ENCODE measurements at regions not wholly inside any gene's neighbourhood (a gene's known extent, or its start where the extent isn't known, plus 50 kb on each side); places are given as distances from the start of the nearest gene placed in this dataset.

GRCh38 chr5:157961896-157962590, 103.1 kb upstream of the CLINT1 start:
- H3K4me1 Mint-ChIP-seq (ENCODE audit: low read depth, unreplicated experiment), result peaks cover 5% of the 10 kb centered on the region
- H3K9me3 Mint-ChIP-seq (ENCODE audit: unreplicated experiment), result no peaks in the 10 kb centered on the region
- no peak overlapping the region for H3K27ac Mint-ChIP-seq (ENCODE audit: unreplicated experiment)
- H3K4me3 Mint-ChIP-seq (ENCODE audit: unreplicated experiment), result no peak overlapping the region
- peaks cover 4% of the 10 kb centered on the region for H3K27me3 Mint-ChIP-seq (ENCODE audit: unreplicated experiment)
- TF ChIP-seq CTCF (IDR thresholded peaks at IDR 0.05; ENCODE audit: partially characterized antibody, unreplicated experiment), result no peak
- no peaks in the 10 kb centered on the region for H3K36me3 Mint-ChIP-seq (ENCODE audit: unreplicated experiment)
- DNase-seq, result no peak

GRCh38 chr5:157961176-157961575, 102.2 kb upstream of the CLINT1 start:
- no peaks in the 10 kb centered on the region for H3K36me3 Mint-ChIP-seq (ENCODE audit: unreplicated experiment)
- no peaks in the 10 kb centered on the region for H3K9me3 Mint-ChIP-seq (ENCODE audit: unreplicated experiment)
- no peak for TF ChIP-seq CTCF (IDR thresholded peaks at IDR 0.05; ENCODE audit: partially characterized antibody, unreplicated experiment)
- peaks cover under 1% of the 10 kb centered on the region for H3K27me3 Mint-ChIP-seq (ENCODE audit: unreplicated experiment)
- H3K4me3 Mint-ChIP-seq (ENCODE audit: unreplicated experiment), result no peak overlapping the region
- no peak for DNase-seq
- no peak overlapping the region for H3K27ac Mint-ChIP-seq (ENCODE audit: unreplicated experiment)
- H3K4me1 Mint-ChIP-seq (ENCODE audit: low read depth, unreplicated experiment), result peaks cover 3% of the 10 kb centered on the region

- H3K9me3 Mint-ChIP-seq (ENCODE audit: unreplicated experiment), result no peaks in the 10 kb centered on the region
- DNase-seq, result no peak
- TF ChIP-seq CTCF (IDR thresholded peaks at IDR 0.05; ENCODE audit: partially characterized antibody, unreplicated experiment), result no peak
- no peak overlapping the region for H3K27ac Mint-ChIP-seq (ENCODE audit: unreplicated experiment)
- no peak overlapping the region for H3K4me3 Mint-ChIP-seq (ENCODE audit: unreplicated experiment)
- no peaks in the 10 kb centered on the region for H3K36me3 Mint-ChIP-seq (ENCODE audit: unreplicated experiment)
- no peaks in the 10 kb centered on the region for H3K27me3 Mint-ChIP-seq (ENCODE audit: unreplicated experiment)
- H3K4me1 Mint-ChIP-seq (ENCODE audit: low read depth, unreplicated experiment), result no peaks in the 10 kb centered on the region
Observed at GRCh38 chr5:157959370-157959769, 100.4 kb upstream of the CLINT1 start.

- H3K4me3 Mint-ChIP-seq (ENCODE audit: unreplicated experiment), result no peak overlapping the region
- H3K36me3 Mint-ChIP-seq (ENCODE audit: unreplicated experiment), result no peaks in the 10 kb centered on the region
- no peak overlapping the region for H3K27ac Mint-ChIP-seq (ENCODE audit: unreplicated experiment)
- H3K9me3 Mint-ChIP-seq (ENCODE audit: unreplicated experiment), result no peaks in the 10 kb centered on the region
- no peaks in the 10 kb centered on the region for H3K27me3 Mint-ChIP-seq (ENCODE audit: unreplicated experiment)
- DNase-seq, result no peak
- TF ChIP-seq CTCF (IDR thresholded peaks at IDR 0.05; ENCODE audit: partially characterized antibody, unreplicated experiment), result no peak
- no peaks in the 10 kb centered on the region for H3K4me1 Mint-ChIP-seq (ENCODE audit: low read depth, unreplicated experiment)
Observed at GRCh38 chr5:157956271-157956885, 97.4 kb upstream of the CLINT1 start.

- Mint-ChIP-seq H3K9me3 (ENCODE audit: unreplicated experiment) (no peaks in the 10 kb centered on the region), H3K27me3 (ENCODE audit: unreplicated experiment) (no peaks in the 10 kb centered on the region), H3K27ac (ENCODE audit: unreplicated experiment) (no peak overlapping the region), H3K36me3 (ENCODE audit: unreplicated experiment) (no peaks in the 10 kb centered on the region), H3K4me3 (ENCODE audit: unreplicated experiment) (no peak overlapping the region), H3K4me1 (ENCODE audit: low read depth, unreplicated experiment) (no peaks in the 10 kb centered on the region)
- no peak for TF ChIP-seq CTCF (IDR thresholded peaks at IDR 0.05; ENCODE audit: partially characterized antibody, unreplicated experiment)
- DNase-seq, result no peak
Observed at GRCh38 chr5:157955541-157956172, 96.7 kb upstream of the CLINT1 start.

All from glutamatergic neuron (in vitro differentiated cells).